ENCODE measurements at regions not wholly inside any gene's neighbourhood (a gene's known extent, or its start where the extent isn't known, plus 50 kb on each side); places are given as distances from the start of the nearest gene placed in this dataset.

GRCh38 chr3:153448151-153448829 lies 286.3 kb downstream of the RAP2B start:
- WGBS (ENCODE audit: missing lambda C conversion rate), result 43% methylated on average over 5 of the region's 5 CpGs
- no peaks in the 10 kb centered on the region for H3K4me1 ChIP-seq
- H3K27ac ChIP-seq, result no peak overlapping the region
- ChIA-PET POLR2A (no interaction called here), CTCF (interaction anchor here (1.6 kb wide), 1 partner anchor 12 kb away, joined by 3 read pairs; no protein-coding TSS in a partner anchor)
- ATAC-seq (no peak), FAIRE-seq (no peak), DNase-seq (ENCODE audit: low read depth in 1 of 2, low spot score in 1 of 2) (no peak)
- TF ChIP-seq SREBF2 (IDR thresholded peaks at IDR 0.05) (no peak), NR3C1 (IDR thresholded peaks at IDR 0.05) (no peak), NPAS2 (CRISPR knock-in tag; IDR thresholded peaks at IDR 0.05; ENCODE audit: borderline replicate concordance) (no peak), FOXS1 (CRISPR knock-in tag; IDR thresholded peaks at IDR 0.05) (no peak), KDM1A (IDR thresholded peaks at IDR 0.05; ENCODE audit: low read depth) (no peak), PBX3 (IDR thresholded peaks at IDR 0.05) (no peak), HOXB13 (CRISPR knock-in tag; IDR thresholded peaks at IDR 0.05; ENCODE audit: low read depth) (no peak), CTCF (IDR thresholded peaks at IDR 0.05) (no peak), HEYL (CRISPR knock-in tag; IDR thresholded peaks at IDR 0.05) (no peak), POLR2A (IDR thresholded peaks at IDR 0.05; ENCODE audit: low read length) (no peak), MAFK (IDR thresholded peaks at IDR 0.05; ENCODE audit: partially characterized antibody) (no peak), CHD4 (IDR thresholded peaks at IDR 0.05; ENCODE audit: borderline replicate concordance) (no peak), REST (IDR thresholded peaks at IDR 0.05) (no peak), FOSB (CRISPR knock-in tag; IDR thresholded peaks at IDR 0.05) (no peak), HOXA7 (CRISPR knock-in tag; IDR thresholded peaks at IDR 0.05) (no peak), EHF (CRISPR knock-in tag; IDR thresholded peaks at IDR 0.05) (no peak), USF2 (IDR thresholded peaks at IDR 0.05) (no peak)
- TF ChIP-seq, protein P1, sequence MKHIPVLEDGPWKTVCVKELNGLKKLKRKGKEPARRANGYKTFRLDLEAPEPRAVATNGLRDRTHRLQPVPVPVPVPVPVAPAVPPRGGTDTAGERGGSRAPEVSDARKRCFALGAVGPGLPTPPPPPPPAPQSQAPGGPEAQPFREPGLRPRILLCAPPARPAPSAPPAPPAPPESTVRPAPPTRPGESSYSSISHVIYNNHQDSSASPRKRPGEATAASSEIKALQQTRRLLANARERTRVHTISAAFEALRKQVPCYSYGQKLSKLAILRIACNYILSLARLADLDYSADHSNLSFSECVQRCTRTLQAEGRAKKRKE (CRISPR knock-in tag; IDR thresholded peaks at IDR 0.05; ENCODE audit: low read depth), result no peak
- H3K4me2 ChIP-seq, result no peak overlapping the region
- no peak overlapping the region for H3K4me3 ChIP-seq
- no peaks in the 10 kb centered on the region for H3K9me3 ChIP-seq

Data from A549 (cell line).